Ishikawa (cell line): ENCODE measurements at regions not wholly inside any gene's neighbourhood (a gene's known extent, or its start where the extent isn't known, plus 50 kb on each side); places are given as distances from the start of the nearest gene placed in this dataset.

Experiments used
- CEBPB ChIP-seq: IDR thresholded peaks from 2 replicates; pipeline ENCODE4 v1.6.1; 2012
- CREB1 ChIP-seq: IDR thresholded peaks from 2 replicates; pipeline ENCODE4 v1.6.1; 2012; ENCODE audit warnings: low read depth
- EGR1 ChIP-seq: IDR thresholded peaks from 2 replicates; pipeline ENCODE4 v1.6.1; 2012
- EP300 ChIP-seq: IDR thresholded peaks from 2 replicates; pipeline ENCODE4 v1.6.1; 2012; ENCODE audit warnings: borderline replicate concordance
- FOXM1 ChIP-seq: IDR thresholded peaks from 2 replicates; pipeline ENCODE4 v1.6.1; 2012; ENCODE audit warnings: low read depth, borderline replicate concordance
- NFIC ChIP-seq: IDR thresholded peaks from 2 replicates; pipeline ENCODE4 v1.6.1; 2012
- RAD21 ChIP-seq: IDR thresholded peaks from 2 replicates; pipeline ENCODE4 v1.6.1; 2012; ENCODE audit warnings: low read depth
- TAF1 ChIP-seq: IDR thresholded peaks from 2 replicates; pipeline ENCODE4 v1.6.1; 2012; ENCODE audit warnings: low read depth, mild to moderate bottlenecking
- TCF12 ChIP-seq: IDR thresholded peaks from 2 replicates; pipeline ENCODE4 v1.6.1; 2012; ENCODE audit warnings: low read depth
- TEAD4 ChIP-seq: IDR thresholded peaks from 2 replicates; pipeline ENCODE4 v1.6.1; 2012
- YY1 ChIP-seq: IDR thresholded peaks from 2 replicates; pipeline ENCODE4 v1.6.1; 2012; ENCODE audit warnings: low read depth
- ZBTB7A ChIP-seq: IDR thresholded peaks from 2 replicates; pipeline ENCODE4 v1.6.1; 2012; ENCODE audit warnings: low read depth
- TF ChIP-seq, protein P1 (sequence below): IDR thresholded peaks from 2 replicates; pipeline ENCODE4 v1.6.1; 2012; ENCODE audit warnings: low read depth, mild to moderate bottlenecking
- TF ChIP-seq, protein P2 (sequence below): IDR thresholded peaks from 2 replicates; pipeline ENCODE4 v1.6.1; 2012
- TF ChIP-seq, protein P3 (sequence below): IDR thresholded peaks from 2 replicates; pipeline ENCODE4 v1.6.1; 2012

DNA sequence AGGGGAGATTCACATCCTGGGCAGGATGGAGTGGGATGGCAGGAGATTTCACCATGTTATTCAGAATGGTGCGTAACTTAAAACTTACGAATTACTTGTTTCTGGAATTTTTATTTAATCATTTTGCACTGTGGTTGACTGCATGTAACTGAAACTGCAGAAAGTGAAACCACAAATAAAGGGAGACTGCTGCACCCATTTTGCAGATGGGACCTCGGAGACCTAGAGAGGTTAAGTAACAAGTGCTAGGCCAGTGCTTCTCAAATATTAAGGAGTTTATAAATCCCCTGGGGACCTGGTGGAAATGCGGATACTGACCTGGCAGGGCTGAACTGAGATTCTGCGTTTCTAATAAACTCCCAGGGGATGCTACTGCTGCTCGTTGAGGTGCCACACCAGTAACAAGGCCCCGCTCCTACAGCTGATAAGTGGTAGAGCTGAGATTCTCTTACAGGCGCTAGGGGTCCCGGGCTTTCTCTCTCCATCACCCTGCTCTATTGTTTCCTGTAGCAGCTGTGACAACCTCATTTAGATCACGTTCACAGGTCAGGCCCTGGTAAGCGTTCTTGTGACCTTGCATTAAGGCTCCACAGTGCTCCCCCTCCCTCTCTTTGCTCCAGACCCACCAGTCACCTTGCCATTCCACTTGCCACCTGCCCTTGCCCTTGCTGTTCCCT, 167.1 kb upstream of the CDH13 start:
- no peak for TF ChIP-seq RAD21
- no peak for TF ChIP-seq YY1
- no peak for TF ChIP-seq CREB1
- no peak for TF ChIP-seq CEBPB
- TF ChIP-seq, protein P1, sequence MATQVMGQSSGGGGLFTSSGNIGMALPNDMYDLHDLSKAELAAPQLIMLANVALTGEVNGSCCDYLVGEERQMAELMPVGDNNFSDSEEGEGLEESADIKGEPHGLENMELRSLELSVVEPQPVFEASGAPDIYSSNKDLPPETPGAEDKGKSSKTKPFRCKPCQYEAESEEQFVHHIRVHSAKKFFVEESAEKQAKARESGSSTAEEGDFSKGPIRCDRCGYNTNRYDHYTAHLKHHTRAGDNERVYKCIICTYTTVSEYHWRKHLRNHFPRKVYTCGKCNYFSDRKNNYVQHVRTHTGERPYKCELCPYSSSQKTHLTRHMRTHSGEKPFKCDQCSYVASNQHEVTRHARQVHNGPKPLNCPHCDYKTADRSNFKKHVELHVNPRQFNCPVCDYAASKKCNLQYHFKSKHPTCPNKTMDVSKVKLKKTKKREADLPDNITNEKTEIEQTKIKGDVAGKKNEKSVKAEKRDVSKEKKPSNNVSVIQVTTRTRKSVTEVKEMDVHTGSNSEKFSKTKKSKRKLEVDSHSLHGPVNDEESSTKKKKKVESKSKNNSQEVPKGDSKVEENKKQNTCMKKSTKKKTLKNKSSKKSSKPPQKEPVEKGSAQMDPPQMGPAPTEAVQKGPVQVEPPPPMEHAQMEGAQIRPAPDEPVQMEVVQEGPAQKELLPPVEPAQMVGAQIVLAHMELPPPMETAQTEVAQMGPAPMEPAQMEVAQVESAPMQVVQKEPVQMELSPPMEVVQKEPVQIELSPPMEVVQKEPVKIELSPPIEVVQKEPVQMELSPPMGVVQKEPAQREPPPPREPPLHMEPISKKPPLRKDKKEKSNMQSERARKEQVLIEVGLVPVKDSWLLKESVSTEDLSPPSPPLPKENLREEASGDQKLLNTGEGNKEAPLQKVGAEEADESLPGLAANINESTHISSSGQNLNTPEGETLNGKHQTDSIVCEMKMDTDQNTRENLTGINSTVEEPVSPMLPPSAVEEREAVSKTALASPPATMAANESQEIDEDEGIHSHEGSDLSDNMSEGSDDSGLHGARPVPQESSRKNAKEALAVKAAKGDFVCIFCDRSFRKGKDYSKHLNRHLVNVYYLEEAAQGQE, result no peak
- TF ChIP-seq ZBTB7A, result no peak
- no peak for TF ChIP-seq EP300
- no peak for TF ChIP-seq TAF1
- no peak for TF ChIP-seq TEAD4
- TF ChIP-seq, protein P2, sequence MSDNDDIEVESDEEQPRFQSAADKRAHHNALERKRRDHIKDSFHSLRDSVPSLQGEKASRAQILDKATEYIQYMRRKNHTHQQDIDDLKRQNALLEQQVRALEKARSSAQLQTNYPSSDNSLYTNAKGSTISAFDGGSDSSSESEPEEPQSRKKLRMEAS, result no peak
- no peak for TF ChIP-seq TCF12
- no peak for TF ChIP-seq NFIC
- no peak for TF ChIP-seq EGR1
- no peak for TF ChIP-seq FOXM1

DNA sequence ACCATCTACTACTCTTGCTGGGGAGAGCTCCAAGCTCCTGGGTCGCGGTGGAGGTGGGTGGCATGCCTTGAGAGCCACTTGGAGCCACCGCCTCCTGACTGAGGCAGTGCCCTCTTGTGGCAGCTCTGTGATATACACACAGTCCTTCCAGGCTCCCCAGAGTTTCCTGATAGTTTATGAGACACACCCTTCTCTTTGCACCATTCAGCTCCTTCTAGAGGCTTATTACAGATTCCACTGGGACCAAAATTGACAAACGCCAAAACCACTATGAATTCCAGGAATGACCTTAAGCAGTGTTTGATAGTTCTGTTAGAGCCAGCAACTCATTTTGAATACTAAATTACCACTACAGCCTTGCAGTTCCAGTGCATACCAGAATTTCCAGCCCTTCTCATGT, 170.1 kb upstream of the CDH13 start:
- TF ChIP-seq RAD21, result peak; percentile 65
- TF ChIP-seq, protein P1, result no peak
- TF ChIP-seq EP300, result no peak
- TF ChIP-seq TEAD4, result no peak

DNA sequence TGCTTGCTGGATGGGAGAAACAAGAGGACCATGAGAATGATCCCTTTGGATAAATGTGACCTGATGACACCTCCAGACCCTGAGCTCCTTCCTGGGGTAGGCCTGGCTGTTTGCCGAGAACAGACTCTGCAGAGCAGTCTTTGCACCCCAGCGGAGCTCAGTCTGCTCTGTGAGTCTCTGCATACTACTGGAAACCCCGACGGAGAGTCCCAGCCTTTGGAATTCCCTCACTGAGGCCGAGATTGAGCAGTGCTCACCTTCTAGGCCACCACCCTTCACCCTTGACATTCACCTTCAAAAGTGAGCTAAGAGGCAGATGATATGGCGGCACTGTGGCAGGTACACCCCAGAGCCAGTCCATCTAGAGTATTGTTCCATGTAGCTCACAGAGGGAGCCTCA, 172.2 kb upstream of the CDH13 start:
- TF ChIP-seq, protein P3, sequence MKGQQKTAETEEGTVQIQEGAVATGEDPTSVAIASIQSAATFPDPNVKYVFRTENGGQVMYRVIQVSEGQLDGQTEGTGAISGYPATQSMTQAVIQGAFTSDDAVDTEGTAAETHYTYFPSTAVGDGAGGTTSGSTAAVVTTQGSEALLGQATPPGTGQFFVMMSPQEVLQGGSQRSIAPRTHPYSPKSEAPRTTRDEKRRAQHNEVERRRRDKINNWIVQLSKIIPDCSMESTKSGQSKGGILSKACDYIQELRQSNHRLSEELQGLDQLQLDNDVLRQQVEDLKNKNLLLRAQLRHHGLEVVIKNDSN, result no peak
- TF ChIP-seq EGR1, result no peak
- TF ChIP-seq YY1, result no peak
- no peak for TF ChIP-seq CEBPB

DNA sequence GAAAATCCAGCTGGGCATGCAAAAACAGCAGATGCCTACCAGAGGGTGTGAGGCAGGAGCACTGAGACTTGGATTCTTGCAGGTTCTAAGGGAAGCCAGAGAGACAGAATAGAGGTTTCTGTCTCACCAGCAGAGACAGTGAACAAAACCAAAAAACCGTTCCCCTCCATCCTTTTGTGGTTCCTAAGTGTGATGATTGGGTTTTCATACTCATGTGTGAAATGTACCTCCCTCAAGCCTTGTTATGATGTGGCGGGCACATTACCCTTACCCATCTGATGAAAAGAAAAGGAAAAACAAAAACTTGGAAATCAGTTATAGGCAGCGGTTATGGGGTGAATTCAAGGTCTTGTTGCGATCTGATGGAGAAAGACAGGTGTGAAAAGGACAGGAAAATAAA, 172.6 kb upstream of the CDH13 start:
- TF ChIP-seq TEAD4 (no peak), EP300 (no peak), NFIC (no peak), ZBTB7A (no peak), EGR1 (no peak), YY1 (no peak), CREB1 (no peak), RAD21 (no peak), CEBPB (no peak), TCF12 (no peak), TAF1 (no peak), FOXM1 (no peak)
- TF ChIP-seq, protein P3, result no peak
- TF ChIP-seq, protein P1, result no peak
- TF ChIP-seq, protein P2, result no peak

DNA sequence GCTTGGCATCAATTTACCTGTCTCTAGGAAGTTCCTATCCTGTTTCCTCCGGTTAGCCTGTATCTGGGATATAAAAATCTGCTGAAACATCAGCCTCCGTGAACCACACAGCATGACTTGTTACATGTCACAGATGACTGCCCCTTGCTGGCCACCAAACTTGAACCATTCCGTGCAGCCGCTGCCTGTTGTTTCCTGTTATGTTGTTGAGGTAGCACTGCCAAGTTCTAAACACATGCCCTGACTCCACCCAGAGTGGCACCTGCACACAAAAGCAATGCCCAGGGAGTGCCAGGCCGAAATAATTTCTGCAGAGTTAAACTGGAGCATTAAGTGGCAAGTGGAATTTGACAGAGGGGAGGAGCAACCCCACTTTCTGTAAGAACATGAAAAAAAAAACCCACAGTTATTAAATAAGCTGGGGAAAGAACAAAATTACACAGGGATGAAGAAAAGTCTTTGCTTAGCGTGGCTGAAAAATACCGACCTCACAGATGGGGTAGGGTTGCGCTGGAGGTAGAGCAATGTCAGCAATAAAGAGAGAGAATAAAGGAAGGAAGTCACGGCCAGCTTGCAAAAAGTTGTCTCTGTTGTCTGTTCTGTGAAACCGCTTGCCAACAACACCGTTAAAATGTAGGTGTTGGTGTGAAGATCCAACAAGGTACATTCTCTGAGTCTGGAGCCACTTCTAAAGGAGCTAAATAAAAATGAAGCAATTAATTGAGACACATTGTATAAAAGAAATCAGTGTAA, 174.6 kb upstream of the CDH13 start:
- TF ChIP-seq TCF12 (no peak), TEAD4 (no peak), EGR1 (no peak), CREB1 (no peak), YY1 (no peak), RAD21 (no peak), FOXM1 (no peak), NFIC (no peak)
- TF ChIP-seq, protein P1, result no peak
- TF ChIP-seq, protein P3, result no peak
- TF ChIP-seq, protein P2, result no peak
